CD4-positive, alpha-beta memory T cell (primary cell): ENCODE measurements at regions not wholly inside any gene's neighbourhood (a gene's known extent, or its start where the extent isn't known, plus 50 kb on each side); places are given as distances from the start of the nearest gene placed in this dataset.

ENCODE experiments used
- CTCF ChIA-PET: fragments of 350-600 bp; sonication (Branson Sonifier 250); formaldehyde crosslinking; loops from one replicate; lab custom pipeline; 2021; ENCODE audit warnings: inconsistent platforms; ENCODE audit not compliant: partially characterized antibody; lab: Charles Lee
- POLR2A ChIA-PET: fragments of 350-600 bp; sonication (Branson Sonifier 250); formaldehyde crosslinking; loops from one replicate; lab custom pipeline; 2021; ENCODE audit not compliant: partially characterized antibody; lab: Charles Lee
- DNase-seq, 5 donors: peaks; one replicate each; pipeline versions ENCODE4 v3.0.0 to v3.0.0-alpha.2; 2020 to 2022; ENCODE audit warnings: mixed read lengths in 1 of 5
- H3K27ac ChIP-seq: one replicate; pipeline ENCODE4 v1.7.0; 2013; ENCODE audit warnings: low read depth, low read length
- H3K27me3 ChIP-seq: 2 replicates; pipeline ENCODE4 v1.7.0; 2013; ENCODE audit warnings: mild to moderate bottlenecking, low read length, moderate library complexity; ENCODE audit not compliant: insufficient read depth
- H3K36me3 ChIP-seq: 2 replicates; pipeline ENCODE4 v1.7.0; 2013; ENCODE audit warnings: mild to moderate bottlenecking, low read length, moderate library complexity; ENCODE audit not compliant: insufficient read depth
- H3K4me1 ChIP-seq: 2 replicates; pipeline ENCODE4 v1.7.0; 2013; ENCODE audit warnings: mild to moderate bottlenecking, low read length, moderate library complexity; ENCODE audit not compliant: insufficient read depth
- H3K4me3 ChIP-seq, 2 donors: one replicate each; pipeline ENCODE4 v1.7.0; 2013; ENCODE audit warnings: low read length in 2 of 2, mild to moderate bottlenecking in 1 of 2
- H3K9me3 ChIP-seq, 2 donors: one replicate each; pipeline ENCODE4 v1.7.0; 2013; ENCODE audit warnings: low read length in 2 of 2, control low read depth in 1 of 2; ENCODE audit not compliant: control insufficient read depth in 1 of 2
- H3K27ac Mint-ChIP-seq, 7 donors: one replicate each; pipeline ENCODE4 v1.8.0; 2020 to 2021; ENCODE audit warnings: mixed read lengths in 7 of 7, mild to moderate bottlenecking in 6 of 7, inconsistent platforms in 3 of 7, moderate library complexity in 3 of 7
- H3K27me3 Mint-ChIP-seq, 2 donors: one replicate each; pipeline ENCODE4 v1.8.0; 2020 to 2021; ENCODE audit warnings: mixed read lengths in 2 of 2
- H3K36me3 Mint-ChIP-seq, 2 donors: one replicate each; pipeline ENCODE4 v1.8.0; 2020 to 2021; ENCODE audit warnings: mixed read lengths in 2 of 2, inconsistent platforms in 1 of 2, mild to moderate bottlenecking in 1 of 2
- H3K4me1 Mint-ChIP-seq, 4 donors: one replicate each; pipeline ENCODE4 v1.8.0; 2020 to 2021; ENCODE audit warnings: mixed read lengths in 4 of 4, mild to moderate bottlenecking in 1 of 4
- H3K4me3 Mint-ChIP-seq, 8 donors: one replicate each; pipeline ENCODE4 v1.8.0; 2020 to 2021; ENCODE audit warnings: mixed read lengths in 8 of 8, mild to moderate bottlenecking in 7 of 8, moderate library complexity in 6 of 8, inconsistent platforms in 3 of 8
- H3K9me3 Mint-ChIP-seq, 8 donors: one replicate each; pipeline ENCODE4 v1.8.0; 2020 to 2021; ENCODE audit warnings: mixed read lengths in 8 of 8, mild to moderate bottlenecking in 5 of 8, inconsistent platforms in 3 of 8, moderate library complexity in 1 of 8
- intact Hi-C: fragments of 100-400 bp; cut with micrococcal nuclease; formaldehyde crosslinking; loops from one replicate; pipeline ENCODE4 v1.15.1; 2023

- ChIA-PET POLR2A (no interaction called here), CTCF (no interaction called here)
- Histone ChIP-seq H3K27me3 (no peaks in the 10 kb centered on the region), H3K4me3 (no peak overlapping the region), H3K9me3 (no peaks in the 10 kb centered on the region), H3K27ac (no peak overlapping the region), H3K4me1 (no peaks in the 10 kb centered on the region), H3K36me3 (no peaks in the 10 kb centered on the region)
- Mint-ChIP-seq H3K9me3 (peaks cover 0 to 15% (median 5%) of the 10 kb centered on the region in 8 donors), H3K4me1 (no peaks in the 10 kb centered on the region), H3K27me3 (no peaks in the 10 kb centered on the region), H3K27ac (no peak overlapping the region), H3K4me3 (no peak overlapping the region), H3K36me3 (no peaks in the 10 kb centered on the region)
- intact Hi-C loops, result no loop called here
- DNase-seq, result no peak
Observed at GRCh38 chr13:64819081-64819480, 2411.1 kb downstream of the PCDH9 start.

- Mint-ChIP-seq H3K27ac (no peak overlapping the region), H3K9me3 (peaks cover 0 to 20% (median 6%) of the 10 kb centered on the region in 8 donors), H3K4me1 (no peaks in the 10 kb centered on the region), H3K27me3 (no peaks in the 10 kb centered on the region), H3K36me3 (no peaks in the 10 kb centered on the region), H3K4me3 (no peak overlapping the region)
- Histone ChIP-seq H3K4me1 (no peaks in the 10 kb centered on the region), H3K27me3 (no peaks in the 10 kb centered on the region), H3K4me3 (no peak overlapping the region), H3K9me3 (no peaks in the 10 kb centered on the region), H3K36me3 (no peaks in the 10 kb centered on the region), H3K27ac (no peak overlapping the region)
- intact Hi-C loops, result no loop called here
- ChIA-PET CTCF (no interaction called here), POLR2A (no interaction called here)
- no peak for DNase-seq
Observed at GRCh38 chr13:64817691-64818090, 2412.4 kb downstream of the PCDH9 start.

GRCh38 chr13:64810750-64811149 lies 2419.4 kb downstream of the PCDH9 start:
- H3K27me3 ChIP-seq, result no peaks in the 10 kb centered on the region
- H3K9me3 Mint-ChIP-seq, result peaks cover 2 to 25% (median 10%) of the 10 kb centered on the region in 8 donors
- no peak overlapping the region for H3K27ac ChIP-seq
- no peaks in the 10 kb centered on the region for H3K36me3 Mint-ChIP-seq
- CTCF ChIA-PET, result no interaction called here
- H3K4me3 ChIP-seq, result no peak overlapping the region
- no peak overlapping the region for H3K4me3 Mint-ChIP-seq
- no peaks in the 10 kb centered on the region for H3K27me3 Mint-ChIP-seq
- H3K9me3 ChIP-seq, result no peaks in the 10 kb centered on the region
- no peak for DNase-seq
- H3K4me1 ChIP-seq, result no peaks in the 10 kb centered on the region
- intact Hi-C loops, result no loop called here
- H3K36me3 ChIP-seq, result no peaks in the 10 kb centered on the region
- H3K4me1 Mint-ChIP-seq, result no peaks in the 10 kb centered on the region
- H3K27ac Mint-ChIP-seq, result no peak overlapping the region
- POLR2A ChIA-PET, result no interaction called here

GRCh38 chr13:64808704-64809103 lies 2421.4 kb downstream of the PCDH9 start:
- H3K4me3 Mint-ChIP-seq, result no peak overlapping the region
- ChIA-PET POLR2A (no interaction called here), CTCF (no interaction called here)
- H3K9me3 ChIP-seq, result no peaks in the 10 kb centered on the region
- no peak overlapping the region for H3K4me3 ChIP-seq
- intact Hi-C loops, result no loop called here
- H3K27ac ChIP-seq, result no peak overlapping the region
- H3K27me3 Mint-ChIP-seq, result no peaks in the 10 kb centered on the region
- peaks cover 2 to 21% (median 10%) of the 10 kb centered on the region in 8 donors for H3K9me3 Mint-ChIP-seq
- no peaks in the 10 kb centered on the region for H3K36me3 ChIP-seq
- no peak for DNase-seq
- H3K36me3 Mint-ChIP-seq, result no peaks in the 10 kb centered on the region
- no peak overlapping the region for H3K27ac Mint-ChIP-seq
- no peaks in the 10 kb centered on the region for H3K4me1 ChIP-seq
- H3K27me3 ChIP-seq, result no peaks in the 10 kb centered on the region
- no peaks in the 10 kb centered on the region for H3K4me1 Mint-ChIP-seq

- no peak overlapping the region for H3K27ac Mint-ChIP-seq
- intact Hi-C loops, result no loop called here
Observed at GRCh38 chr13:64801768-64802167, 2428.4 kb downstream of the PCDH9 start.

GRCh38 chr13:64798422-64798821 lies 2431.7 kb downstream of the PCDH9 start:
- ChIA-PET POLR2A (no interaction called here), CTCF (no interaction called here)
- Mint-ChIP-seq H3K9me3 (peaks cover 0 to 14% (median 4%) of the 10 kb centered on the region in 8 donors), H3K27me3 (no peaks in the 10 kb centered on the region), H3K36me3 (no peaks in the 10 kb centered on the region), H3K27ac (no peak overlapping the region), H3K4me3 (no peak overlapping the region), H3K4me1 (no peaks in the 10 kb centered on the region)
- intact Hi-C loops, result no loop called here
- Histone ChIP-seq H3K27me3 (no peaks in the 10 kb centered on the region), H3K9me3 (no peaks in the 10 kb centered on the region), H3K4me3 (no peak overlapping the region), H3K36me3 (no peaks in the 10 kb centered on the region), H3K4me1 (no peaks in the 10 kb centered on the region), H3K27ac (no peak overlapping the region)
- no peak for DNase-seq

More at GRCh38 chr13:64801768-64802167, 2428.4 kb downstream of the PCDH9 start:
- H3K4me3 ChIP-seq, result no peak overlapping the region
- H3K36me3 Mint-ChIP-seq, result no peaks in the 10 kb centered on the region
- no peak overlapping the region for H3K4me3 Mint-ChIP-seq
- ChIA-PET CTCF (no interaction called here), POLR2A (no interaction called here)
- no peaks in the 10 kb centered on the region for H3K4me1 Mint-ChIP-seq
- no peaks in the 10 kb centered on the region for H3K27me3 Mint-ChIP-seq
- H3K9me3 ChIP-seq, result no peaks in the 10 kb centered on the region
- peaks cover 0 to 8% (median 2%) of the 10 kb centered on the region in 8 donors for H3K9me3 Mint-ChIP-seq
- no peaks in the 10 kb centered on the region for H3K27me3 ChIP-seq
- no peaks in the 10 kb centered on the region for H3K36me3 ChIP-seq
- H3K4me1 ChIP-seq, result no peaks in the 10 kb centered on the region
- no peak overlapping the region for H3K27ac ChIP-seq
- no peak for DNase-seq

GRCh38 chr13:64793592-64793991 lies 2436.5 kb downstream of the PCDH9 start:
- Histone ChIP-seq H3K27me3 (no peaks in the 10 kb centered on the region), H3K4me1 (no peaks in the 10 kb centered on the region), H3K9me3 (peaks cover 0 to 6% of the 10 kb centered on the region in 2 donors), H3K36me3 (no peaks in the 10 kb centered on the region), H3K4me3 (no peak overlapping the region), H3K27ac (no peak overlapping the region)
- ChIA-PET CTCF (no interaction called here), POLR2A (no interaction called here)
- H3K4me3 Mint-ChIP-seq, result no peak overlapping the region
- H3K36me3 Mint-ChIP-seq, result no peaks in the 10 kb centered on the region
- intact Hi-C loops, result no loop called here
- H3K9me3 Mint-ChIP-seq, result peaks cover 4 to 17% (median 7%) of the 10 kb centered on the region in 8 donors
- H3K27ac Mint-ChIP-seq, result no peak overlapping the region
- no peaks in the 10 kb centered on the region for H3K27me3 Mint-ChIP-seq
- no peak for DNase-seq
- H3K4me1 Mint-ChIP-seq, result no peaks in the 10 kb centered on the region

- Histone ChIP-seq H3K4me3 (no peak overlapping the region), H3K9me3 (peaks cover 0 to 6% of the 10 kb centered on the region in 2 donors), H3K4me1 (no peaks in the 10 kb centered on the region), H3K27me3 (no peaks in the 10 kb centered on the region), H3K27ac (no peak overlapping the region), H3K36me3 (no peaks in the 10 kb centered on the region)
- DNase-seq, result no peak
- no peaks in the 10 kb centered on the region for H3K27me3 Mint-ChIP-seq
- no peak overlapping the region for H3K4me3 Mint-ChIP-seq
- H3K36me3 Mint-ChIP-seq, result no peaks in the 10 kb centered on the region
- no peak overlapping the region for H3K27ac Mint-ChIP-seq
- ChIA-PET CTCF (no interaction called here), POLR2A (no interaction called here)
- peaks cover 4 to 17% (median 7%) of the 10 kb centered on the region in 8 donors for H3K9me3 Mint-ChIP-seq
- H3K4me1 Mint-ChIP-seq, result no peaks in the 10 kb centered on the region
- intact Hi-C loops, result no loop called here
Observed at GRCh38 chr13:64793131-64793530, 2437.0 kb downstream of the PCDH9 start.
